Fibroblast of pulmonary artery (primary cell): ENCODE measurements at regions not wholly inside any gene's neighbourhood (a gene's known extent, or its start where the extent isn't known, plus 50 kb on each side); places are given as distances from the start of the nearest gene placed in this dataset.

Experiments used
- DNase-seq: peaks from one replicate; pipeline ENCODE4 v3.0.0-alpha.2; 2010; ENCODE audit warnings: low read depth
- H3K4me3 ChIP-seq: replicated peaks from 2 replicates; pipeline ENCODE4 v1.5.1; 2011; ENCODE audit warnings: low read depth, mild to moderate bottlenecking, control low read depth, low read length, moderate library complexity
- CTCF ChIP-seq: IDR thresholded peaks from 2 replicates; pipeline ENCODE4 v1.5.1; 2011; ENCODE audit warnings: mild to moderate bottlenecking, control low read depth, low read length, inconsistent platforms; ENCODE audit errors: missing control alignments

GRCh38 chr5:3024554-3024953 is 273.1 kb upstream of the IRX2 start:
- no peak for TF ChIP-seq CTCF

GRCh38 chr5:3024126-3024525 is 272.6 kb upstream of the IRX2 start:
- no peak for TF ChIP-seq CTCF
- H3K4me3 ChIP-seq, result no peak overlapping the region
- no peak for DNase-seq

More at GRCh38 chr5:3024554-3024953, 273.1 kb upstream of the IRX2 start:
- no peak for DNase-seq
- H3K4me3 ChIP-seq, result no peak overlapping the region

- no peak for TF ChIP-seq CTCF
- no peak for DNase-seq
- no peak overlapping the region for H3K4me3 ChIP-seq
Observed at GRCh38 chr5:3023656-3024055, 272.2 kb upstream of the IRX2 start.

DNA sequence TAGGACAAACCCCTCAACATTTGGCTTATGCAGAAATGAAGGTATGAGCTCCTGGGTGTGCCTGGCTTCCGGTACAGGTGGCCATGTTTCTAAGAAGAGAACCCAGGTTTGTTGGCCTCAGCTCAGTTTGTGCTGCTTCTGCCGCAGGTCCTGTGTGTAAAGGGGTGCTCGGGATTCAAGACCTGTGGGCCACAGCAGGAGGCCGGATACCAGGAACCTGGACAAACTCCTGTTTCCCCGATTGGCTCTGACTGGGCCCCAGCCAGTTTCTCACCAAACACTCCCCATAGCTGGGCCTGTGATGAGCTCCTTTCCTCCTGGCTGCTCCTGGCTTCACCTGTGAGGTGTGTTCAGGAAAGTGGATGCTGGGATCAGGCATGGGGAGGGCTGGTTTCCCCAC is 271.2 kb upstream of the IRX2 start:
- H3K4me3 ChIP-seq, result no peak overlapping the region
- DNase-seq, result no peak
- no peak for TF ChIP-seq CTCF

GRCh38 chr5:3020426-3020825 is 268.9 kb upstream of the IRX2 start:
- no peak overlapping the region for H3K4me3 ChIP-seq
- DNase-seq, result no peak
- TF ChIP-seq CTCF, result no peak

GRCh38 chr5:3019045-3019444 is 267.6 kb upstream of the IRX2 start:
- no peak for TF ChIP-seq CTCF
- DNase-seq, result no peak
- no peak overlapping the region for H3K4me3 ChIP-seq

DNA sequence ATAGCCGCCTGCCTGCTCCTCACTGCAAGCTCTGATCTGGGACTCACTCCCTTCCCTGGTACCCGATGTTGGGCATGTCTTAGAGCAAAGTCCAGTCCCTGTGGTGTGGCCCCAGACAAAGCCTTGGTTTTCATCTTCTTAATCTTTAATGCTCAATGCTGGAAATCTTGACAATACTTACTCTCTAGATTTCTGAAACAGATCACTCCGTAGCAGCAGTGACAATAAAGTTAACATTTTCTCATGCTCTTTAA is 260.2 kb upstream of the IRX2 start:
- no peak for TF ChIP-seq CTCF
- H3K4me3 ChIP-seq, result no peak overlapping the region
- no peak for DNase-seq
